ENCODE measurements at regions not wholly inside any gene's neighbourhood (a gene's known extent, or its start where the extent isn't known, plus 50 kb on each side); places are given as distances from the start of the nearest gene placed in this dataset.
"Not testable (repeated sequence)": the region's sequence is repeated elsewhere in the genome, so short reads cannot be mapped to it uniquely, and the experiment has no call there.

GRCh38 chr5:104088876-104089778, 526.5 kb upstream of the NUDT12 start:
- POLR2A ChIA-PET = no interaction called here
- CTCF ChIA-PET = interaction anchor here (0.7 kb wide), 1 partner anchor 322 kb away, joined by 3 read pairs; no protein-coding TSS in a partner anchor
- TF ChIP-seq CTCF (IDR thresholded peaks at IDR 0.05; ENCODE audit: insufficient read depth, low read length, missing control alignments) = no peak
- no peak for DNase-seq (ENCODE audit: low read depth, low spot score)
- no peak overlapping the region for H3K4me3 ChIP-seq (ENCODE audit: low read depth, low read length)

GRCh38 chr5:104084896-104085295, 522.3 kb upstream of the NUDT12 start:
- no peak for DNase-seq (ENCODE audit: low read depth, low spot score)
- CTCF ChIA-PET = interaction anchor here (1.1 kb wide), 1 partner anchor 13 kb away, joined by 3 read pairs; no protein-coding TSS in a partner anchor

GRCh38 chr5:104082754-104083153, 520.2 kb upstream of the NUDT12 start:
- TF ChIP-seq CTCF (IDR thresholded peaks at IDR 0.05; ENCODE audit: insufficient read depth, low read length, missing control alignments) = no peak
- DNase-seq (ENCODE audit: low read depth, low spot score) = no peak
- no peak overlapping the region for H3K4me3 ChIP-seq (ENCODE audit: low read depth, low read length)
- ChIA-PET CTCF (interaction anchor here (1.2 kb wide), 1 partner anchor 274 kb away, joined by 3 read pairs; no protein-coding TSS in a partner anchor), POLR2A (no interaction called here)

More at GRCh38 chr5:104084896-104085295, 522.3 kb upstream of the NUDT12 start:
- no peak for TF ChIP-seq CTCF (IDR thresholded peaks at IDR 0.05; ENCODE audit: insufficient read depth, low read length, missing control alignments)
- POLR2A ChIA-PET = no interaction called here
- H3K4me3 ChIP-seq (ENCODE audit: low read depth, low read length) = no peak overlapping the region

- CTCF ChIA-PET = no interaction called here
- no peak for DNase-seq (ENCODE audit: low read depth, low spot score)
- POLR2A ChIA-PET = no interaction called here
- no peak for TF ChIP-seq CTCF (IDR thresholded peaks at IDR 0.05; ENCODE audit: insufficient read depth, low read length, missing control alignments)
- H3K4me3 ChIP-seq (ENCODE audit: low read depth, low read length) = no peak overlapping the region
Observed at GRCh38 chr5:104081232-104081631, 518.6 kb upstream of the NUDT12 start.

- TF ChIP-seq CTCF (IDR thresholded peaks at IDR 0.05; ENCODE audit: insufficient read depth, low read length, missing control alignments) = no peak
- POLR2A ChIA-PET = no interaction called here
- no peak for DNase-seq (ENCODE audit: low read depth, low spot score)
Observed at GRCh38 chr5:104080646-104081175, 518.1 kb upstream of the NUDT12 start.

GRCh38 chr5:104079861-104080645, 517.5 kb upstream of the NUDT12 start:
- CTCF ChIA-PET; POLR2A ChIA-PET; H3K4me3 ChIP-seq (ENCODE audit: low read depth, low read length); DNase-seq (ENCODE audit: low read depth, low spot score): not testable (repeated sequence)

More at GRCh38 chr5:104080646-104081175, 518.1 kb upstream of the NUDT12 start:
- no peak overlapping the region for H3K4me3 ChIP-seq (ENCODE audit: low read depth, low read length)
- CTCF ChIA-PET = no interaction called here
